GM23338 (cell line): ENCODE measurements at regions not wholly inside any gene's neighbourhood (a gene's known extent, or its start where the extent isn't known, plus 50 kb on each side); places are given as distances from the start of the nearest gene placed in this dataset.

Experiments
- ATAC-seq: fragments of 200-7000 bp; cut with Tn5 transposase; 3 replicates; pipeline ENCODE4 v1.9.1; 2020
- DNase-seq: peaks from one replicate; pipeline ENCODE4 v3.0.0-alpha.2; 2015; ENCODE audit warnings: low spot score
- H2AFZ ChIP-seq: fragments of 200-600 bp; sonication (generic); 2 replicates; pipeline ENCODE4 v1.8.0; 2016; ENCODE audit warnings: antibody characterized with exemption, mild to moderate bottlenecking, moderate library complexity
- H3F3A ChIP-seq: fragments of 200-600 bp; sonication (generic); replicated peaks from 2 replicates; pipeline ENCODE4 v1.8.0; 2017; ENCODE audit warnings: antibody characterized with exemption, mixed run types, low read depth
- H3K27ac ChIP-seq: fragments of 200-600 bp; sonication (generic); 2 replicates; pipeline ENCODE4 v1.6.1; 2016; ENCODE audit warnings: low read depth
- H3K27me3 ChIP-seq: fragments of 200-600 bp; sonication (generic); 2 replicates; pipeline ENCODE4 v1.8.0; 2016; ENCODE audit warnings: mild to moderate bottlenecking, mixed run types, moderate library complexity; ENCODE audit not compliant: insufficient read depth
- H3K36me3 ChIP-seq: fragments of 200-600 bp; sonication (generic); 2 replicates; pipeline ENCODE4 v1.8.0; 2016; ENCODE audit warnings: mild to moderate bottlenecking; ENCODE audit not compliant: insufficient read depth
- H3K4me1 ChIP-seq: fragments of 200-600 bp; sonication (generic); 2 replicates; pipeline ENCODE4 v1.8.0; 2016; ENCODE audit warnings: mild to moderate bottlenecking, moderate library complexity; ENCODE audit not compliant: insufficient read depth
- H3K4me2 ChIP-seq: fragments of 200-600 bp; sonication (generic); 2 replicates; pipeline ENCODE4 v1.7.1; 2017; ENCODE audit warnings: mixed run types
- H3K4me3 ChIP-seq: fragments of 200-600 bp; sonication (generic); 2 replicates; pipeline ENCODE4 v1.6.1; 2016; ENCODE audit warnings: mixed run types
- H3K79me2 ChIP-seq: fragments of 200-600 bp; sonication (generic); replicated peaks from 2 replicates; pipeline ENCODE4 v1.8.0; 2017; ENCODE audit warnings: mild to moderate bottlenecking; ENCODE audit not compliant: insufficient read depth
- H3K9me2 ChIP-seq: fragments of 200-600 bp; sonication (generic); 2 replicates; pipeline ENCODE4 v1.8.0; 2017; ENCODE audit not compliant: insufficient read depth
- H4K20me1 ChIP-seq: fragments of 200-600 bp; sonication (generic); replicated peaks from 2 replicates; pipeline ENCODE4 v1.8.0; 2017; ENCODE audit warnings: mild to moderate bottlenecking; ENCODE audit not compliant: insufficient read depth
- H3K27ac Mint-ChIP-seq: 2 replicates; pipeline ENCODE4 v1.8.0; 2020; ENCODE audit warnings: inconsistent platforms, mild to moderate bottlenecking, moderate library complexity, mixed read lengths
- H3K27me3 Mint-ChIP-seq: 3 replicates; pipeline ENCODE4 v1.8.0; 2022; ENCODE audit warnings: low read depth, mild to moderate bottlenecking, moderate library complexity, mixed read lengths, inconsistent platforms; ENCODE audit not compliant: insufficient read depth, poor library complexity
- H3K36me3 Mint-ChIP-seq: 3 replicates; pipeline ENCODE4 v1.8.0; 2021; ENCODE audit warnings: low read depth, mild to moderate bottlenecking, inconsistent platforms, moderate library complexity, mixed read lengths
- H3K4me1 Mint-ChIP-seq: 3 replicates; pipeline ENCODE4 v1.8.0; 2020; ENCODE audit warnings: mild to moderate bottlenecking, inconsistent platforms, mixed read lengths
- H3K4me3 Mint-ChIP-seq: 3 replicates; pipeline ENCODE4 v1.8.0; 2021; ENCODE audit warnings: moderate library complexity, mild to moderate bottlenecking, inconsistent platforms, mixed read lengths
- H3K9me3 Mint-ChIP-seq: 3 replicates; pipeline ENCODE4 v1.8.0; 2020; ENCODE audit warnings: moderate library complexity, mild to moderate bottlenecking, inconsistent platforms, mixed read lengths
- EZH2 ChIP-seq: fragments of 200-600 bp; sonication (generic); IDR thresholded peaks from one replicate; pipeline ENCODE4 v1.8.0; 2017; ENCODE audit warnings: antibody characterized with exemption, mild to moderate bottlenecking, low read depth; ENCODE audit not compliant: unreplicated experiment
- EZH2phosphoT487 ChIP-seq: fragments of 200-600 bp; sonication (generic); IDR thresholded peaks from one replicate; pipeline ENCODE4 v1.8.1; 2018; ENCODE audit warnings: antibody characterized with exemption; ENCODE audit not compliant: unreplicated experiment
- POLR2AphosphoS5 ChIP-seq: IDR thresholded peaks from 2 replicates; pipeline ENCODE4 v1.6.1; 2016; ENCODE audit warnings: antibody characterized with exemption, low read depth
- STAT1 ChIP-seq: IDR thresholded peaks from one replicate; pipeline ENCODE4 v1.6.1; 2016; ENCODE audit warnings: antibody characterized with exemption; ENCODE audit not compliant: unreplicated experiment
- ZNF114 ChIP-seq: fragments of 250-450 bp; sonication (Bioruptor Pico); IDR thresholded peaks from 2 replicates; pipeline ENCODE4 v1.5.0; 2020; ENCODE audit warnings: mild to moderate bottlenecking, moderate library complexity
- ZNF331 ChIP-seq: fragments of 250-450 bp; sonication (Bioruptor Pico); IDR thresholded peaks from 2 replicates; pipeline ENCODE4 v1.5.0; 2020; ENCODE audit warnings: low read depth, mild to moderate bottlenecking, moderate library complexity
- TF ChIP-seq, protein P1 (sequence below): fragments of 250-450 bp; sonication (Bioruptor Pico); IDR thresholded peaks from 2 replicates; pipeline ENCODE4 v1.5.0; 2020; ENCODE audit warnings: mild to moderate bottlenecking, moderate library complexity
- TF ChIP-seq, protein P2 (sequence below): IDR thresholded peaks from one replicate; pipeline ENCODE4 v1.6.1; 2018; ENCODE audit warnings: antibody characterized with exemption; ENCODE audit not compliant: unreplicated experiment

DNA sequence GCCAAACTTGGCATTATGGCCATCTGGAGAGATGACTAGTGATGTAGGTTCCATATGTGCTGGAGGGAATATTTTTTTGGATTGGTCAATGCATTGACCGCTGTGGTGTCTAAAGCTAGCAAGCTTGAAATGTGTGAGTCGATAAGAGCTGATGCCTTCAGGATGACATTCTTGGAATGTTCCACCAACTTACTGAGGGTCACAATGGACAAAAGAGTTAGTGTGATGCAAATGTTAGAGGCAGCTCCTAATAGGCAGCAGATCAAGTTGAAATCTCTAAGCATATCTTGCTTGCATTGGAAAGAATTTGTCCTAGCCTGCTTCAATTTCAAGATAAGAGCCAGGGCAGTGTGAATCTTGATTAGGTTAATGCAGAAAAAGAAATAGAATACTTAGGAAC, 210.4 kb upstream of the AFF2 start:
- no peak overlapping the region for H3K4me2 ChIP-seq
- ATAC-seq (no peak), DNase-seq (peak; percentile 30)
- H3K36me3 Mint-ChIP-seq = no peaks in the 10 kb centered on the region
- no peak overlapping the region for H3K4me3 ChIP-seq
- no peaks in the 10 kb centered on the region for H3K9me2 ChIP-seq
- no peaks in the 10 kb centered on the region for H3K79me2 ChIP-seq
- no peak overlapping the region for H3K4me3 Mint-ChIP-seq
- H3K4me1 Mint-ChIP-seq = peaks cover 41% of the 10 kb centered on the region
- no peaks in the 10 kb centered on the region for H3K36me3 ChIP-seq
- H4K20me1 ChIP-seq = no peaks in the 10 kb centered on the region
- H3F3A ChIP-seq = no peaks in the 10 kb centered on the region
- 0 out of 2 replicates have a peak overlapping the region, but pooled peaks have one; percentile 44 for H3K27ac Mint-ChIP-seq
- no peaks in the 10 kb centered on the region for H3K27me3 ChIP-seq
- H3K27ac ChIP-seq = no peak overlapping the region
- H3K27me3 Mint-ChIP-seq = peaks cover 2% of the 10 kb centered on the region
- TF ChIP-seq EZH2phosphoT487 = no peak
- TF ChIP-seq EZH2 = no peak
- TF ChIP-seq, protein P1, sequence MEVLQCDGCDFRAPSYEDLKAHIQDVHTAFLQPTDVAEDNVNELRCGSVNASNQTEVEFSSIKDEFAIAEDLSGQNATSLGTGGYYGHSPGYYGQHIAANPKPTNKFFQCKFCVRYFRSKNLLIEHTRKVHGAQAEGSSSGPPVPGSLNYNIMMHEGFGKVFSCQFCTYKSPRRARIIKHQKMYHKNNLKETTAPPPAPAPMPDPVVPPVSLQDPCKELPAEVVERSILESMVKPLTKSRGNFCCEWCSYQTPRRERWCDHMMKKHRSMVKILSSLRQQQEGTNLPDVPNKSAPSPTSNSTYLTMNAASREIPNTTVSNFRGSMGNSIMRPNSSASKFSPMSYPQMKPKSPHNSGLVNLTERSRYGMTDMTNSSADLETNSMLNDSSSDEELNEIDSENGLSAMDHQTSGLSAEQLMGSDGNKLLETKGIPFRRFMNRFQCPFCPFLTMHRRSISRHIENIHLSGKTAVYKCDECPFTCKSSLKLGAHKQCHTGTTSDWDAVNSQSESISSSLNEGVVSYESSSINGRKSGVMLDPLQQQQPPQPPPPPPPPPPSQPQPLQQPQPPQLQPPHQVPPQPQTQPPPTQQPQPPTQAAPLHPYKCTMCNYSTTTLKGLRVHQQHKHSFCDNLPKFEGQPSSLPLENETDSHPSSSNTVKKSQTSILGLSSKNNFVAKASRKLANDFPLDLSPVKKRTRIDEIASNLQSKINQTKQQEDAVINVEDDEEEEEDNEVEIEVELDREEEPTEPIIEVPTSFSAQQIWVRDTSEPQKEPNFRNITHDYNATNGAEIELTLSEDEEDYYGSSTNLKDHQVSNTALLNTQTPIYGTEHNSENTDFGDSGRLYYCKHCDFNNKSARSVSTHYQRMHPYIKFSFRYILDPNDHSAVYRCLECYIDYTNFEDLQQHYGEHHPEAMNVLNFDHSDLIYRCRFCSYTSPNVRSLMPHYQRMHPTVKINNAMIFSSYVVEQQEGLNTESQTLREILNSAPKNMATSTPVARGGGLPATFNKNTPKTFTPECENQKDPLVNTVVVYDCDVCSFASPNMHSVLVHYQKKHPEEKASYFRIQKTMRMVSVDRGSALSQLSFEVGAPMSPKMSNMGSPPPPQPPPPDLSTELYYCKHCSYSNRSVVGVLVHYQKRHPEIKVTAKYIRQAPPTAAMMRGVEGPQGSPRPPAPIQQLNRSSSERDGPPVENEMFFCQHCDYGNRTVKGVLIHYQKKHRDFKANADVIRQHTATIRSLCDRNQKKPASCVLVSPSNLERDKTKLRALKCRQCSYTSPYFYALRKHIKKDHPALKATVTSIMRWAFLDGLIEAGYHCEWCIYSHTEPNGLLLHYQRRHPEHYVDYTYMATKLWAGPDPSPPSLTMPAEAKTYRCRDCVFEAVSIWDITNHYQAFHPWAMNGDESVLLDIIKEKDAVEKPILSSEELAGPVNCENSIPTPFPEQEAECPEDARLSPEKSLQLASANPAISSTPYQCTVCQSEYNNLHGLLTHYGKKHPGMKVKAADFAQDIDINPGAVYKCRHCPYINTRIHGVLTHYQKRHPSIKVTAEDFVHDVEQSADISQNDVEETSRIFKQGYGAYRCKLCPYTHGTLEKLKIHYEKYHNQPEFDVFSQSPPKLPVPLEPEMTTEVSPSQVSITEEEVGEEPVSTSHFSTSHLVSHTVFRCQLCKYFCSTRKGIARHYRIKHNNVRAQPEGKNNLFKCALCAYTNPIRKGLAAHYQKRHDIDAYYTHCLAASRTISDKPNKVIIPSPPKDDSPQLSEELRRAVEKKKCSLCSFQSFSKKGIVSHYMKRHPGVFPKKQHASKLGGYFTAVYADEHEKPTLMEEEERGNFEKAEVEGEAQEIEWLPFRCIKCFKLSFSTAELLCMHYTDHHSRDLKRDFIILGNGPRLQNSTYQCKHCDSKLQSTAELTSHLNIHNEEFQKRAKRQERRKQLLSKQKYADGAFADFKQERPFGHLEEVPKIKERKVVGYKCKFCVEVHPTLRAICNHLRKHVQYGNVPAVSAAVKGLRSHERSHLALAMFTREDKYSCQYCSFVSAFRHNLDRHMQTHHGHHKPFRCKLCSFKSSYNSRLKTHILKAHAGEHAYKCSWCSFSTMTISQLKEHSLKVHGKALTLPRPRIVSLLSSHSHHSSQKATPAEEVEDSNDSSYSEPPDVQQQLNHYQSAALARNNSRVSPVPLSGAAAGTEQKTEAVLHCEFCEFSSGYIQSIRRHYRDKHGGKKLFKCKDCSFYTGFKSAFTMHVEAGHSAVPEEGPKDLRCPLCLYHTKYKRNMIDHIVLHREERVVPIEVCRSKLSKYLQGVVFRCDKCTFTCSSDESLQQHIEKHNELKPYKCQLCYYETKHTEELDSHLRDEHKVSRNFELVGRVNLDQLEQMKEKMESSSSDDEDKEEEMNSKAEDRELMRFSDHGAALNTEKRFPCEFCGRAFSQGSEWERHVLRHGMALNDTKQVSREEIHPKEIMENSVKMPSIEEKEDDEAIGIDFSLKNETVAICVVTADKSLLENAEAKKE = peak; percentile 70; the same call in 1 of the 2 replicates
- TF ChIP-seq POLR2AphosphoS5 = no peak
- no peak for TF ChIP-seq STAT1
- TF ChIP-seq ZNF114 (CRISPR knock-in tag) = no peak
- no peak overlapping the region for H2AFZ ChIP-seq
- H3K4me1 ChIP-seq = peaks cover 19% of the 10 kb centered on the region
- no peaks in the 10 kb centered on the region for H3K9me3 Mint-ChIP-seq

DNA sequence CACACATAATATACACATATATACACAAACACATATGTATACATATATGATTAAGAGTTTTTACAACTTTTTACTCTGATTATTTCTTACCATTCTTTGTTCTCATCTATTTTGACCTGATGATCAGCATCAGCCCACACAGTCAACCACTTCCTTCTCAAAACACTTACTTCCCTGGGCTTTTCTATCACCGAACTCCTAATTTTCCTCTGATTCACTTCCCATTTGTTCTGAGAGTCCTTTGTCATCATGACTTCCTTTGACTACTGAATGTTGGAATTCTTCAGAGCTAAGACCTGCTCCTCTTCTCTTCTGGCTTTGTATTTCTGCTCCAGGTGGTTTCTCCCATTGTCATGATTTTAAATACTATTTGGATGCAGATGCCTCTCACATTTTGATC, 209.5 kb upstream of the AFF2 start:
- Histone ChIP-seq H3K4me1 (peaks cover 19% of the 10 kb centered on the region), H3K36me3 (no peaks in the 10 kb centered on the region), H3K79me2 (no peaks in the 10 kb centered on the region), H3K27me3 (no peaks in the 10 kb centered on the region), H2AFZ (no peak overlapping the region), H3F3A (no peaks in the 10 kb centered on the region), H3K9me2 (no peaks in the 10 kb centered on the region), H3K4me3 (no peak overlapping the region), H3K27ac (no peak overlapping the region), H4K20me1 (no peaks in the 10 kb centered on the region), H3K4me2 (no peak overlapping the region)
- Mint-ChIP-seq H3K27ac (no peak overlapping the region), H3K4me1 (peaks cover 40% of the 10 kb centered on the region), H3K36me3 (no peaks in the 10 kb centered on the region; the same call in 2 of the 3 replicates), H3K27me3 (peaks cover 3% of the 10 kb centered on the region), H3K9me3 (peaks cover 3% of the 10 kb centered on the region; the same call in 2 of the 3 replicates), H3K4me3 (no peak overlapping the region)
- ATAC-seq (no peak), DNase-seq (peak; percentile 15)
- TF ChIP-seq, protein P2, sequence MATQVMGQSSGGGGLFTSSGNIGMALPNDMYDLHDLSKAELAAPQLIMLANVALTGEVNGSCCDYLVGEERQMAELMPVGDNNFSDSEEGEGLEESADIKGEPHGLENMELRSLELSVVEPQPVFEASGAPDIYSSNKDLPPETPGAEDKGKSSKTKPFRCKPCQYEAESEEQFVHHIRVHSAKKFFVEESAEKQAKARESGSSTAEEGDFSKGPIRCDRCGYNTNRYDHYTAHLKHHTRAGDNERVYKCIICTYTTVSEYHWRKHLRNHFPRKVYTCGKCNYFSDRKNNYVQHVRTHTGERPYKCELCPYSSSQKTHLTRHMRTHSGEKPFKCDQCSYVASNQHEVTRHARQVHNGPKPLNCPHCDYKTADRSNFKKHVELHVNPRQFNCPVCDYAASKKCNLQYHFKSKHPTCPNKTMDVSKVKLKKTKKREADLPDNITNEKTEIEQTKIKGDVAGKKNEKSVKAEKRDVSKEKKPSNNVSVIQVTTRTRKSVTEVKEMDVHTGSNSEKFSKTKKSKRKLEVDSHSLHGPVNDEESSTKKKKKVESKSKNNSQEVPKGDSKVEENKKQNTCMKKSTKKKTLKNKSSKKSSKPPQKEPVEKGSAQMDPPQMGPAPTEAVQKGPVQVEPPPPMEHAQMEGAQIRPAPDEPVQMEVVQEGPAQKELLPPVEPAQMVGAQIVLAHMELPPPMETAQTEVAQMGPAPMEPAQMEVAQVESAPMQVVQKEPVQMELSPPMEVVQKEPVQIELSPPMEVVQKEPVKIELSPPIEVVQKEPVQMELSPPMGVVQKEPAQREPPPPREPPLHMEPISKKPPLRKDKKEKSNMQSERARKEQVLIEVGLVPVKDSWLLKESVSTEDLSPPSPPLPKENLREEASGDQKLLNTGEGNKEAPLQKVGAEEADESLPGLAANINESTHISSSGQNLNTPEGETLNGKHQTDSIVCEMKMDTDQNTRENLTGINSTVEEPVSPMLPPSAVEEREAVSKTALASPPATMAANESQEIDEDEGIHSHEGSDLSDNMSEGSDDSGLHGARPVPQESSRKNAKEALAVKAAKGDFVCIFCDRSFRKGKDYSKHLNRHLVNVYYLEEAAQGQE = no peak
- no peak for TF ChIP-seq ZNF331 (CRISPR knock-in tag)
